OCI-LY3 (cell line): ENCODE measurements at regions not wholly inside any gene's neighbourhood (a gene's known extent, or its start where the extent isn't known, plus 50 kb on each side); places are given as distances from the start of the nearest gene placed in this dataset.

Experiments
- H2AFZ ChIP-seq: fragments of 200-600, 300-600 bp; shearing (Covaris generic); 2 replicates; pipeline ENCODE4 v1.6.0; 2014; ENCODE audit warnings: antibody characterized with exemption, low read depth, low read length
- H3K27ac ChIP-seq: fragments of 200-600, 300-600 bp; sonication (generic); 2 replicates; pipeline ENCODE4 v1.5.1; 2014; ENCODE audit warnings: mild to moderate bottlenecking, low read length, moderate library complexity, mixed read lengths
- H3K27me3 ChIP-seq: fragments of 200-600, 300-600 bp; sonication (generic); 2 replicates; pipeline ENCODE4 v1.6.1; 2014; ENCODE audit warnings: low read depth, low read length, mixed read lengths
- H3K36me3 ChIP-seq: fragments of 200-600, 300-600 bp; sonication (generic); replicated peaks from 2 replicates; pipeline ENCODE3; 2014; ENCODE audit warnings: low read depth, low read length, mixed read lengths
- H3K4me1 ChIP-seq: fragments of 300-600, 200-600 bp; sonication (generic); 2 replicates; pipeline ENCODE4 v1.6.1; 2014; ENCODE audit warnings: low read length, mixed read lengths
- H3K4me2 ChIP-seq: fragments of 200-600, 300-600 bp; sonication (generic); 2 replicates; pipeline ENCODE4 v1.6.1; 2014; ENCODE audit warnings: low read length, mixed read lengths
- H3K4me3 ChIP-seq: fragments of 300-600, 200-600 bp; sonication (generic); 2 replicates; pipeline ENCODE4 v1.5.1; 2014; ENCODE audit warnings: antibody characterized with exemption, mild to moderate bottlenecking, low read length, moderate library complexity
- H3K79me2 ChIP-seq: fragments of 300-600, 200-600 bp; shearing (Covaris generic); 2 replicates; pipeline ENCODE4 v1.6.1; 2014; ENCODE audit warnings: mild to moderate bottlenecking, low read length, mixed read lengths
- H3K9ac ChIP-seq: fragments of 300-600, 200-600 bp; shearing (Covaris generic); 2 replicates; pipeline ENCODE4 v1.6.0; 2014; ENCODE audit warnings: mild to moderate bottlenecking, low read length, moderate library complexity
- H3K9me3 ChIP-seq: fragments of 200-600, 300-600 bp; shearing (Covaris generic); 2 replicates; pipeline ENCODE4 v1.6.1; 2014; ENCODE audit warnings: low read length, mixed read lengths; ENCODE audit not compliant: insufficient read depth
- H4K20me1 ChIP-seq: fragments of 200-600, 300-600 bp; sonication (generic); 2 replicates; pipeline ENCODE4 v1.6.1; 2016; ENCODE audit warnings: low read length, mixed read lengths; ENCODE audit not compliant: insufficient read depth
- EZH2phosphoT487 ChIP-seq: fragments of 200-600 bp; shearing (Covaris generic); IDR thresholded peaks from 2 replicates; pipeline ENCODE4 v1.6.1; 2018; ENCODE audit warnings: antibody characterized with exemption, mixed run types, low read depth
- TF ChIP-seq, protein P1 (sequence below): fragments of 200-600, 300-600 bp; sonication (generic); IDR thresholded peaks from 2 replicates; pipeline ENCODE4 v1.5.1; 2014; ENCODE audit warnings: antibody characterized with exemption, low read length, low read depth

DNA sequence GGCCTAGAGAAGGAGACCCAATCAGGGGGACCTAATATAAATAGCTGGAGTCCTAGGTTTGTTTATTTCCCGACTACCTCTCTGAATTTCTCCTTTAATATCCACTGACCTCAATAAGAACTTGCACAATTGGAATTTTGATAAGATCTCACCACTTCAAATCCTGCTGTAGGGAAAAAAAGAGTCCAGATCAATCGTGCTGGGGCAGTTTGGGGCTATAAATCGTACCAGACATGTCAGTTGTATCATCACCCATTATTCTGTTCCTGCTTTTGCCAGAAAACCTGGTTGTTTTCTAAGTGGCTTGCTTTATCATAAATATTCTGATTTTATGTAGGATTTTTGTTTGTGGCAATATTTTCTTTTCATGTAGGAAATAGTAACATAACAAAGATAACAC lies 281.3 kb downstream of the DIPK2A start:
- Histone ChIP-seq H4K20me1 (no peaks in the 10 kb centered on the region), H3K9me3 (no peaks in the 10 kb centered on the region), H3K4me2 (no peak overlapping the region), H3K4me3 (no peak overlapping the region), H2AFZ (no peak overlapping the region), H3K9ac (no peak overlapping the region), H3K27ac (no peak overlapping the region), H3K4me1 (no peaks in the 10 kb centered on the region), H3K36me3 (no peaks in the 10 kb centered on the region), H3K27me3 (no peaks in the 10 kb centered on the region), H3K79me2 (no peaks in the 10 kb centered on the region)
- no peak for TF ChIP-seq EZH2phosphoT487
- TF ChIP-seq, protein P1, sequence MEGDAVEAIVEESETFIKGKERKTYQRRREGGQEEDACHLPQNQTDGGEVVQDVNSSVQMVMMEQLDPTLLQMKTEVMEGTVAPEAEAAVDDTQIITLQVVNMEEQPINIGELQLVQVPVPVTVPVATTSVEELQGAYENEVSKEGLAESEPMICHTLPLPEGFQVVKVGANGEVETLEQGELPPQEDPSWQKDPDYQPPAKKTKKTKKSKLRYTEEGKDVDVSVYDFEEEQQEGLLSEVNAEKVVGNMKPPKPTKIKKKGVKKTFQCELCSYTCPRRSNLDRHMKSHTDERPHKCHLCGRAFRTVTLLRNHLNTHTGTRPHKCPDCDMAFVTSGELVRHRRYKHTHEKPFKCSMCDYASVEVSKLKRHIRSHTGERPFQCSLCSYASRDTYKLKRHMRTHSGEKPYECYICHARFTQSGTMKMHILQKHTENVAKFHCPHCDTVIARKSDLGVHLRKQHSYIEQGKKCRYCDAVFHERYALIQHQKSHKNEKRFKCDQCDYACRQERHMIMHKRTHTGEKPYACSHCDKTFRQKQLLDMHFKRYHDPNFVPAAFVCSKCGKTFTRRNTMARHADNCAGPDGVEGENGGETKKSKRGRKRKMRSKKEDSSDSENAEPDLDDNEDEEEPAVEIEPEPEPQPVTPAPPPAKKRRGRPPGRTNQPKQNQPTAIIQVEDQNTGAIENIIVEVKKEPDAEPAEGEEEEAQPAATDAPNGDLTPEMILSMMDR: no peak

DNA sequence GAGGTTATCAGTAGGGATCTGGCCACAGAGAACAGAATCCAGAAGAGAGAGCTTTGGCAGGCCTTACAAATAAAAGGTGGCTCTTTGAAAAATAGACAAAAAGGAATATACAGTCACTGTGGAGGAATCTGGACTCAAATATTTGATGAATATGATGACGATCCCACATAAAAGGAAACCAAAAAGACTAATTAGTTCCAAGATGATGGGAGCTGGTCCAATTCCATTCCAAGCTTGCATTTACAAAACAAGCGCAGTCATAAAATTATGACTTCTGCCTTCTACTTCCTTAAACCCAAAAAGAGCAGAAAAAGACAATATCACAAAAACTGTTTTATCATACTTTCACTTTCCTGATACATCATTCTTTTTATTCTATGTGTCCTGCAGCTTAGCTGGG lies 285.8 kb downstream of the DIPK2A start:
- Histone ChIP-seq H3K4me3 (no peak overlapping the region), H3K27me3 (no peaks in the 10 kb centered on the region), H3K9ac (no peak overlapping the region), H3K4me1 (no peaks in the 10 kb centered on the region), H3K27ac (no peak overlapping the region), H3K79me2 (no peaks in the 10 kb centered on the region), H2AFZ (no peak overlapping the region), H4K20me1 (no peaks in the 10 kb centered on the region), H3K36me3 (no peaks in the 10 kb centered on the region), H3K9me3 (no peaks in the 10 kb centered on the region), H3K4me2 (no peak overlapping the region)
- TF ChIP-seq EZH2phosphoT487: no peak
- TF ChIP-seq, protein P1: no peak

DNA sequence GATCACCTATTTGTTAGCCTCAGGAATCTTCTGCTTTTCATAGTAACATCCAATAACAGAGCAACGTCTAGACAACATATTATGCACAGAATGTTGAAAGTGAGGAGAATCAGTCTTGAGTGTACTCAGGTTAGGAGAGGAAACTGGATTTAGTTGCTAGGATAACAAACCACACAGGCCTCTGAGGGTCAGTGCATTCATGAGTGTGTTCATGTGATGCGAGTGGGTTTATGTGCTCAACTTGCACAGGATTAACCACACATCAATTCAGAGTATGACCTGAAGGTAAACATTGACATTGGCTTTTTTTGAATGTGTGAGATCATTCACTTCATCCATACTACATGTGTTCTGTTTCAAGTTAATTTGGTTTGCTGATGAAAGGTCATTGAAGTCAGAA lies 287.6 kb downstream of the DIPK2A start:
- TF ChIP-seq EZH2phosphoT487: no peak
- TF ChIP-seq, protein P1: no peak
- Histone ChIP-seq H3K27ac (no peak overlapping the region), H3K79me2 (no peaks in the 10 kb centered on the region), H3K36me3 (no peaks in the 10 kb centered on the region), H3K9ac (no peak overlapping the region), H3K9me3 (no peaks in the 10 kb centered on the region), H3K4me3 (no peak overlapping the region), H2AFZ (no peak overlapping the region), H3K27me3 (no peaks in the 10 kb centered on the region), H3K4me2 (no peak overlapping the region), H3K4me1 (peaks cover 7% of the 10 kb centered on the region), H4K20me1 (no peaks in the 10 kb centered on the region)

DNA sequence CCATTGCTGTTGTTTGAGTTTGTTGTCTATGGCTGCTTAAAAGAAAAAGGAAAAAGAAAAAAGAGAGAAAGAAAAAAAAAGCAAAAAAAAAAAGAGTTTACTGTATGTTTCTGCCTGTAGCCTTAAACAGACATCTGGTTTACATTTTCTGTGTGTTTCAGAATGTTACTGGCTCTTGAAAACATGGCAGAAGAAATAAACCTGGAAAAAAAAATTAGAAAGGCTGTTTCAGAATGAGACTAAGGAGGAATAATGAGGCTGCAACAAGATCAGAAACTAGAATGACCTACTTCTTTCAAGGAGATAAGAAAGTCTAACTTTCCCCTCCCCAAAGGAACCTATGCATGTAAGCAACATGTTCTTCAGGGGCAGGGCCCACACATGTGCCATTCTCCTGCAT lies 292.1 kb downstream of the DIPK2A start:
- no peaks in the 10 kb centered on the region for H3K9me3 ChIP-seq
- H3K27me3 ChIP-seq: no peaks in the 10 kb centered on the region
- no peak for TF ChIP-seq EZH2phosphoT487
- TF ChIP-seq, protein P1: no peak
- no peaks in the 10 kb centered on the region for H4K20me1 ChIP-seq
- no peak overlapping the region for H3K27ac ChIP-seq
- H3K9ac ChIP-seq: no peak overlapping the region
- peaks cover 22% of the 10 kb centered on the region for H3K4me1 ChIP-seq
- no peak overlapping the region for H3K4me2 ChIP-seq
- no peak overlapping the region for H3K4me3 ChIP-seq
- no peaks in the 10 kb centered on the region for H3K36me3 ChIP-seq
- H3K79me2 ChIP-seq: no peaks in the 10 kb centered on the region
- no peak overlapping the region for H2AFZ ChIP-seq
